ENCODE measurements at regions not wholly inside any gene's neighbourhood (a gene's known extent, or its start where the extent isn't known, plus 50 kb on each side); places are given as distances from the start of the nearest gene placed in this dataset. TPM values are rescaled to one million over a fixed set of nuclear protein-coding genes. Genes with fewer than 3 reads are reported as not detected.
"Not testable (repeated sequence)": the region's sequence is repeated elsewhere in the genome, so short reads cannot be mapped to it uniquely, and the experiment has no call there.

- not testable (repeated sequence) for H3K4me1 ChIP-seq (ENCODE audit: control insufficient read depth in 2 of 2, insufficient read depth in 1 of 2, low read depth in 1 of 2, low read length in 2 of 2); H3K27ac ChIP-seq (replicated peaks; ENCODE audit: low read length); H3K9ac ChIP-seq (ENCODE audit: low read depth, low read length, poor library complexity); H2AFZ ChIP-seq (ENCODE audit: low read length); H3K79me1 ChIP-seq (ENCODE audit: low read depth, low read length); H2BK12ac ChIP-seq (ENCODE audit: low read length); H2AK5ac ChIP-seq (ENCODE audit: low read depth, low read length); H4K91ac ChIP-seq (ENCODE audit: low read depth, low read length, poor library complexity); H3K9me3 ChIP-seq (replicated peaks in 1 of 2; ENCODE audit: control insufficient read depth in 2 of 2, insufficient read depth in 1 of 2, low read depth in 1 of 2, low read length in 2 of 2); H3K27me3 ChIP-seq (ENCODE audit: control insufficient read depth in 3 of 3, insufficient read depth in 3 of 3, low read depth in 1 of 3, low read length in 3 of 3); DNase-seq (ENCODE audit: low spot score); H2BK15ac ChIP-seq (ENCODE audit: low read length); H2BK120ac ChIP-seq (ENCODE audit: low read depth, low read length); H3K36me3 ChIP-seq (replicated peaks in 1 of 2; ENCODE audit: control insufficient read depth in 2 of 2, insufficient read depth in 2 of 2, low read length in 2 of 2); H3K4me2 ChIP-seq (ENCODE audit: insufficient read depth, low read length, poor library complexity, severe bottlenecking); H3K14ac ChIP-seq (ENCODE audit: low read length); H3K4ac ChIP-seq (ENCODE audit: low read length); H3K23ac ChIP-seq (ENCODE audit: low read depth, low read length, poor library complexity); H3K4me3 ChIP-seq (ENCODE audit: low read length in 2 of 2); H3K18ac ChIP-seq (ENCODE audit: low read length); H4K8ac ChIP-seq (ENCODE audit: low read depth, low read length); H2BK5ac ChIP-seq (ENCODE audit: low read length)
- WGBS, 2 donors (ENCODE audit: extremely low coverage in 2 of 2, insufficient read length in 2 of 2, insufficient replicate concordance in 1 of 2): no CpG with 5 or more reads among the region's 3 CpGs
Observed at GRCh38 chr2:106249157-106249828, 55.2 kb upstream of the UXS1 start.

- not testable (repeated sequence) for H2BK12ac ChIP-seq (ENCODE audit: low read length); H3K23ac ChIP-seq (ENCODE audit: low read depth, low read length, poor library complexity); H2BK15ac ChIP-seq (ENCODE audit: low read length); H3K14ac ChIP-seq (ENCODE audit: low read length); H4K8ac ChIP-seq (ENCODE audit: low read depth, low read length); H4K91ac ChIP-seq (ENCODE audit: low read depth, low read length, poor library complexity); H2BK5ac ChIP-seq (ENCODE audit: low read length); H3K4ac ChIP-seq (ENCODE audit: low read length); H3K27ac ChIP-seq (replicated peaks; ENCODE audit: low read length); H3K9me3 ChIP-seq (replicated peaks in 1 of 2; ENCODE audit: control insufficient read depth in 2 of 2, insufficient read depth in 1 of 2, low read depth in 1 of 2, low read length in 2 of 2); H3K4me1 ChIP-seq (ENCODE audit: control insufficient read depth in 2 of 2, insufficient read depth in 1 of 2, low read depth in 1 of 2, low read length in 2 of 2); H3K27me3 ChIP-seq (ENCODE audit: control insufficient read depth in 3 of 3, insufficient read depth in 3 of 3, low read depth in 1 of 3, low read length in 3 of 3); H3K79me1 ChIP-seq (ENCODE audit: low read depth, low read length); H3K9ac ChIP-seq (ENCODE audit: low read depth, low read length, poor library complexity); H3K4me2 ChIP-seq (ENCODE audit: insufficient read depth, low read length, poor library complexity, severe bottlenecking); H3K36me3 ChIP-seq (replicated peaks in 1 of 2; ENCODE audit: control insufficient read depth in 2 of 2, insufficient read depth in 2 of 2, low read length in 2 of 2); H2AK5ac ChIP-seq (ENCODE audit: low read depth, low read length); DNase-seq (ENCODE audit: low spot score); H3K18ac ChIP-seq (ENCODE audit: low read length); H2BK120ac ChIP-seq (ENCODE audit: low read depth, low read length); H3K4me3 ChIP-seq (ENCODE audit: low read length in 2 of 2)
- WGBS, 2 donors (ENCODE audit: extremely low coverage in 2 of 2, insufficient read length in 2 of 2, insufficient replicate concordance in 1 of 2): no CpG with 5 or more reads among the region's 6 CpGs
- peak overlapping the region; percentile 34 for H2AFZ ChIP-seq (ENCODE audit: low read length)
Observed at GRCh38 chr2:106248548-106249151, 54.5 kb upstream of the UXS1 start.

Small RNA genes in the stretch of these regions (small RNA-seq; reads per million reads assigned to genes)
- not detected for gene AC114755.3 (ENCODE audit: insufficient read depth)
